ENCODE measurements at regions not wholly inside any gene's neighbourhood (a gene's known extent, or its start where the extent isn't known, plus 50 kb on each side); places are given as distances from the start of the nearest gene placed in this dataset.

DNA sequence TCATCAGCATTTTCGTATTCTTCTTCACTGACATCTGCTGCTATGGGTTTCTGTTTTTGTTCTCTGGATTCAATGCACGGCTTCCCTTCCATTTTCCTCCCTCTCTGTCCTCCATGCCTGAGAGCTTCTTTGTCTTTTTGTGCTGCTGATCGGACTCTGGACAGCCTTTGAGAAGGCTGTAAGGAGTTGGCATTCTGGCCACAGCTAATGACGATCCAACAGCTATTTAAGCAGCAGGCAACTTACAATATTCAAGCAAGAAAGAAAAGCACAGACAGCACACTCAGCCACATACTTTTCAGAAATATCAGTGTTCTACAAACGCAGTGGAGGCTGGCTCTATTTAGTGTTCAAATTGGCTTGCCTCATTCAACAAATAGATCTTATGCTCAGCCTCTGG lies 60.9 kb upstream of the ZC3H12C start:
- TF ChIP-seq, protein P1, sequence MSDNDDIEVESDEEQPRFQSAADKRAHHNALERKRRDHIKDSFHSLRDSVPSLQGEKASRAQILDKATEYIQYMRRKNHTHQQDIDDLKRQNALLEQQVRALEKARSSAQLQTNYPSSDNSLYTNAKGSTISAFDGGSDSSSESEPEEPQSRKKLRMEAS (IDR thresholded peaks at IDR 0.05; ENCODE audit: low read depth, low read length): no peak
- no peak for TF ChIP-seq CTCF (IDR thresholded peaks at IDR 0.05; ENCODE audit: low read depth, low read length)
- TF ChIP-seq MYC (IDR thresholded peaks at IDR 0.05; ENCODE audit: low read depth, low read length): no peak
- no peak for TF ChIP-seq POLR2A (IDR thresholded peaks at IDR 0.05; ENCODE audit: extremely low read depth, insufficient read length)
